GM18909 (cell line): ENCODE measurements at regions not wholly inside any gene's neighbourhood (a gene's known extent, or its start where the extent isn't known, plus 50 kb on each side); places are given as distances from the start of the nearest gene placed in this dataset.
"Not testable (repeated sequence)": the region's sequence is repeated elsewhere in the genome, so short reads cannot be mapped to it uniquely, and the experiment has no call there.

Experiments used
- ATAC-seq: cut with Tn5 transposase; IDR thresholded peaks from one replicate; pipeline ENCODE4 v1.9.1; 2021; ENCODE audit warnings: mild to moderate bottlenecking; ENCODE audit not compliant: unreplicated experiment, poor library complexity

GRCh38 chr3:147244397-147244796, 161.9 kb downstream of the ZIC4 start:
- ATAC-seq = no peak

DNA sequence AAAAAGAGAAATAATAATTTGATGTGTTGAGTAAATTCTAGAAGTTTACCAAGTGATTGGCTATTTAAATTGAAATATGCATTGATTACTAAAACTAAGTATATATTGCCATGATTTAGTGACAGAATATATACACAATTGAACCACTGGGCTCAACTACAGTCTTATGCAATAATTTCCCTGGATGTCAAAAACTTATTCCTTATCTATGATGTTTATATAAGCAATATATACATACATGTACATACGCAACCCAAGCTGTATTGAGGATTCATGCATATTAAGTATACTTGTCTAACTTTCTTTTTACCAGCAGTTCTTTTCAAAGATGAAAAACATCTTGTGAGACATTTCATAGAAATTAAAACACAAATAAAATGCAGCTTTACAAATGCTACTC, 165.8 kb downstream of the ZIC4 start:
- no peak for ATAC-seq

DNA sequence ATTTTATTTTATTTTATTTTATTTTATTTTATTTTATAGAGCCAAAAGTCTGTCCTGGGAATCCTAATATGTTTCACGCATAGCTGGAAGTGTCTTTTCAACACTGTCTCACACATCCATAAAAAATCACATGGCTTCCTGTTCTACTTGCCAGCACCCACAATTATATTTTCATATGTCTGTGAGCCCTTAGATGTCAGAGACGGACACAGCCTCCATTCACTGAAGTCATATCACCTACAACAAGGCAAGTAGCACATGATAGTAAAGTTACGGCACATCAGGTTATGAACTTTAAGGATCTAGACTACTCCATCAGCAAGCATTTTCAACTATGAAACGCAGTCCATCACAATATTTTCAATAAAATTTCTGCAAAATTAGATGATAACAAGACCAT, 168.4 kb downstream of the ZIC4 start:
- ATAC-seq = no peak

DNA sequence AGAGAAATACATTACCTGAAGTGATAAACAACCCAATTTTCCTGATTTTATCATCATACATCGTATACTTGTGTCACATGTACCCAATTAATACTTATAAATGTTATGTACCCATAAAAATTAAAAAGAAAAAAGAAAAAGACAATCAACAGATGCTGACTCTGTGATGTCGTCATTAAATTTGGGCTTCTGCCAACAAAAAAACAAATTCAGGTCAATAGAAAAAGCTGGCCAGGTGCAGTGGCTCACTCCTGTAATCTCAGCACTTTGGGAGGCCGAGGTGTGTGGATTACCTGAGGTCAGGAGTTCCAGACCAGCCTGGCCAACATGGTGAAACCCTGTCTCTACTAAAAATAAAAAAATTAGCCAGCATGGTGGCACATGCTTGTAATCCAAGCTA, 174.4 kb downstream of the ZIC4 start:
- ATAC-seq = not testable (repeated sequence)

DNA sequence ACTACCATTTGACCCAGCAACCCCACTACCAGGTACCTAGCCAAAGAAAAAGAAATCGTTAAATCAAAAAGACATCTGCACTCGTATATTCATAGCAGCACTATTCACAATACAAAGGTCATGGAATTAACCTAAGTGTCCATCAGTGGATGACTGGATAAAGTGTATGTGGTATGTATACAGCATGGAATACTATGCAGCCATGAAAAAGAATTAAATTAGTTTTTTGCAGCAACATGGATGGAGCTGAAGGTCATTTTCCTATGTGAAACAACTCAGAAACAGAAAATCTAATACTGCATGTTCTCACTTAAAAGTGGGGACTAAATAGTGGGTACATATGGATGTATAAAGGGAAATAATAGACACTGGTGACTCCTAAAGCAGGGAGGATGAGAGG, 175.2 kb downstream of the ZIC4 start:
- ATAC-seq = no peak

- no peak for ATAC-seq
Observed at GRCh38 chr3:147222291-147222690, 184.1 kb downstream of the ZIC4 start.

GRCh38 chr3:147218965-147219364, 187.4 kb downstream of the ZIC4 start:
- no peak for ATAC-seq

GRCh38 chr3:147216143-147216673, 190.1 kb downstream of the ZIC4 start:
- no peak for ATAC-seq

- ATAC-seq = no peak
Observed at GRCh38 chr3:147215660-147216059, 190.7 kb downstream of the ZIC4 start.

DNA sequence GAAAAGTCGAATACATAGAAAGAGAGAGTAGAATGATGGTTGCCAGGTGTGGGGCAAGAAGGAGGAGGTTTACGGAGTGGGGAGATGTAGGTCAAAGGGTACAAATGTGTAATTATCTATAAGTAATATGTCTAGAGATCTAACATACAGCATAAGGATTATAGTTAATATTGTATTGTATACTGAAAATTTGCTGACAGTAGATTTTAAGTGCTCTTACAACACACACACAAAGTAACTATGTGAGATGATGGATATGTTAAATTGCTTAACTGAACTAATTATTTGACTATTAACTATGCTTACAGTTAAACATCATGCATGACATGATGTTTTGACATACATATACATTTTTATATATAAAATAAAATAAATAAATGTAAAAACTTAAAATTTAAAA, 192.7 kb downstream of the ZIC4 start:
- ATAC-seq = no peak

DNA sequence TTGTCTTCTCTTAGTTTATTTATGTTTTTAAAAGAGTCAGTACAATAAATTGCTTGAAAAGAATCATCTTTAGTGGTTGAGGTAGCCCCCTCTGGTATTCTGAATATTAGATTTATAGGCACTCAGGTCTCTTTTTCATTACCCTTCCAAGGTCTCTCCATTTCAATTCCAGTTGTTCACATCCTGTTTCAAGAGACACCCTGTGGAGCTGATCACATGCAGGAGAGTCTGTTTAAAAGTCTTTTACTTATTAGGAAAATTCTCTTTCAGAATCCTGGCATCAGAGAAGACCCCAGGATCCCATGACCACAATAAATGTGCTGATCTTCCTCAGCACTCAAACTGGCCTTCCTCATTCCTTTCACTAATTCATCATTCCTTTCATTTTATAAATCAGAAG, 195.7 kb downstream of the ZIC4 start:
- ATAC-seq = no peak

DNA sequence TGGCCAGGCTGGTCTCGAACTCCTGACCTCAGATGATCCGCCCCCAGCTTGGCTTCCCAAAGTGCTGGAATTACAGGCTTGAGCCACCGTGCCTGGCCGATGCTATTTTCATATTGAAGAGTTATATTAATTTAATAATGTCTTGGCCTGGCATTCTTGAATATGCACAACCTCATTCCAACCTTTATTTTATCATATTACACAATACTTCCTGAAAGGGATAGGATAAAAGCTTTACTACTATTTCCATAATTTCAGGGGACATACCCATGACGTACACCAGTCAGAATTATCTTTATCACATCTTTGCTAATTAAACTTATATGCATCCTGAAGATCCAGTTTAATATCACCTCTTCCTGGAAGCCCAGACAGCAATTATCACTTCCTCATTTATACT, 205.3 kb downstream of the ZIC4 start:
- ATAC-seq = no peak

DNA sequence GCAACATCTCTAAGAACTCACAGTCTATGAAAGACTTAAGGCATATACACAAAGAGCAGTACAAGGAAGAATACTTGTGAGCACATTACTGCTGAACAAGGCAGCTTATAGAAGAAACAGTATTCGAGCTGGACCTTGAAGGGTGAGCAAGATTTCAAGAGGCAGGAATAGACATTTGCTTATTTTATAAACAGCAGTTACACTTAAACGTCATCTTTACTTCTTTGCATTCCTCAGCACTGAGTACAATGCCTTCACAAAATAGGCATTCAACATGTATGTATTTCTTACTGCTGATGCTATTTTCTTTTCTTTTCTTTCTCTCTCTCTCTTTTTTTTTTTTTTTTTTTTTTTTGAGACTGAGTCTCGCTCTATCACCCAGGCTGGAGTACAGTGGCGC, 205.8 kb downstream of the ZIC4 start:
- no peak for ATAC-seq

- ATAC-seq = no peak
Observed at GRCh38 chr3:147197739-147198138, 208.6 kb downstream of the ZIC4 start.

- ATAC-seq = no peak
Observed at GRCh38 chr3:147195887-147196286, 210.5 kb downstream of the ZIC4 start.

DNA sequence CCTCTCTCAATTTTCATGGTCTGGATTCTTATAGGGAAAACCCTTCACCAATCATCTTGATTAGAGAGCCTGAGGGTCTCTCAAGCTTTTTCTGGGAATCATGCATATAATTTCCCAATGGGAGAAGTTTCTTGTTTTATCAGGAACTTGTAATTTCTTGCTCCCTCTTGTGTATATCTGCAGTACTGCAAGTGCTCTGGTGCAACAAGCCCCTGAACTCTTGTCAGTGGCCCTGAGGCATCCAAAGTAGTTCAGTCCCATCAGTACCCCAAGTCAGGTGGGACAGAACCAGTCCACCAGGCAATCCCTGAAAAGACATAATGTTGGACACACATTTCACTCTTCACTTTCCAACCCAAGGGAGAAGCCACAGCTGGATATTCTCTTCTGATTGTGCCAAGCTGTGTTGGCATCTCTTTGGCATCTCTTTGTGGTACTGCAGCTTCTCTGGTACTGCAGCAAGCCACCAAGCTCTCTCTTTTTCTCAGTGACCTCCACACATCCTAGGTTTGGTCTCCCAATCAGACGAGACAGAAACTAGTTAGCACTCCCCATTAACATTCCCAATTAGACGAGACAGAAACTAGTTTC, 214.5 kb downstream of the ZIC4 start:
- ATAC-seq = peak; percentile 75

- no peak for ATAC-seq
Observed at GRCh38 chr3:147189016-147189415, 217.3 kb downstream of the ZIC4 start.

DNA sequence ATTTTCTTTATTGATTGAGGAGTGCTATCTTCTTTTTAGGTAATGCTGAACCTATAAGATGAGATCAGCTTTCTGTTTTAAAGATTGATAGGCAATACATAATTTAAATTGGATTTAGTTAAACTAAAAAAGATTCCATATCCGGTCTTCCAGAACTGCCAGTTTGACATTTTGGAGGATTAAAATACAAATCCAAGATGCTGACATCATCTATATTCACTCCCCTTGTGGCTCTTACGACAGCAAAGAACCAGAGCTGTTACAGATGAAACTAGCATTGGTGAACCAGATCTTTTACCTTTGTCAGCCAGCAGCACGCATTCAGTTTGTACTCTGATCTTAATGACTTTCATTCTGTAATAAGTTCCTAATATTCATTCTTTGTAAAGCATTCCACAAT, 218.7 kb downstream of the ZIC4 start:
- no peak for ATAC-seq

GRCh38 chr3:147185781-147186180, 220.6 kb downstream of the ZIC4 start:
- ATAC-seq = no peak

DNA sequence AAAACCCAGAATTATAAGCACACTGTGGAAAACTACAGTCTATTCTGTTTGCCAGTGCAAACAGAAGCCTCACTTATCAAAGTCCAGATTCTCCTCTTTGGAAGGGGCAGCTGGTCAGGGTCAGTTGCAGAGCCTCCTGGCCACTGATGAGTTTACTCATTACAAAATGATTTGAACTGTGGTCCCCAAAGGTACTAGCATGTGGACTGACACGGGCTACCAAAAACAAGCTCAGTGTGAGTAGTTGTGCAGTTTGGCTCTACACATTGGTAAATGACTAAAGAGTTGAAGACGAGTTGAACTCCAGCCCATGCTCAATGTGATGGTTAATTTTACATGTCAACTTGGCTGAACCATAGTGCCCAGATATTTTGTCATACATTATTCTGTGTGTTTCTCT, 221.5 kb downstream of the ZIC4 start:
- ATAC-seq = no peak

- no peak for ATAC-seq
Observed at GRCh38 chr3:147173257-147173656, 233.1 kb downstream of the ZIC4 start.

DNA sequence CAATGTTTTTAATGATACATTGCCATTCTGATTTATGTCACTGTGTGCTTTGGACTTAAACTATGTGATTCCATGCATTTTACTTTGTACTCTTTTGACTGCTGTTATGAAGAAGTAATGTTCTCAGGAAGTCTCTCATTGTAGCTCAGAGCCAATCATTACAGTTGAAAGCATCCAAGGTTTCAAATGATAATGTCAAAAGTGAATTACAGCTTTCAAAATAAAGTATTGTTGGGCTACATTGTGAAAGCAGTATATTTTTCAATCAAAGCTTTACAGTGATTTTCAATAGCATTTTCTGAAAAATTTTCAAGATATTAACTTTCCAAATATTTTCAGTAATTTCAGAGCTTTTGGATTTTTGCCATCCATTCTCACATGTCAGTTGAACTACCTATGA, 243.6 kb downstream of the ZIC4 start:
- no peak for ATAC-seq

DNA sequence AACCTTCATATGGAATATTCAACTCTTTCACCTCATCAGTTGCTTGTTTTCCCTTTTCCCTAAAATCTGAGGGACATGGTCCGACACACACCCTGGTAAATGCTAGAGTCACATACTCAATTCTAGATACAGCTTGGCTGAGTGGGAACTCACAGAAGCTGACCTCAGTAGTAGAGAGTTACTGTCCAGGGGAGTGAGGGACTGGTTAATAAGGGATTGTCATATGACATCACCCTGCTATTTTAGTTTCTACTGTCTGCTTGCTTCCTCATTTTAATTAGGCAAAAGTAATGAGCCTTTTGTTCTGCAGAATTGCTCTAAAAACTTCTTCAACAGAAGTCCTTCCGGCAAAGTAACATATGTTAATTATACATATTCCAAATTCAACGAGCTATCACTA, 244.5 kb downstream of the ZIC4 start:
- no peak for ATAC-seq
